SK-N-SH (cell line): ENCODE measurements at regions not wholly inside any gene's neighbourhood (a gene's known extent, or its start where the extent isn't known, plus 50 kb on each side); places are given as distances from the start of the nearest gene placed in this dataset.

Experiments used
- CTCF ChIA-PET: fragments of 300-600, 350-600 bp; formaldehyde crosslinking; extraction: SDS; loops from one replicate; lab custom pipeline; 2021; lab: Yijun Ruan, JAX
- POLR2A ChIA-PET: fragments of 350-600 bp; sonication (Branson Sonifier 250); formaldehyde crosslinking; extraction: SDS; loops from one replicate; lab custom pipeline; 2020; ENCODE audit warnings: antibody characterized with exemption, inconsistent platforms; lab: Yijun Ruan, JAX
- DNase-seq: peaks from one replicate; pipeline ENCODE4 v3.0.0; 2012
- H2AFZ ChIP-seq: fragments of 200-600 bp; sonication (generic); 2 replicates; pipeline ENCODE4 v1.8.1; 2016; ENCODE audit warnings: antibody characterized with exemption, mild to moderate bottlenecking, low read depth
- H3F3A ChIP-seq: fragments of 200-600 bp; sonication (generic); replicated peaks from 2 replicates; pipeline ENCODE3; 2016; ENCODE audit warnings: antibody characterized with exemption, mild to moderate bottlenecking; ENCODE audit not compliant: insufficient read depth
- H3K27ac ChIP-seq, 2 experiments: fragments of 200-500 bp in 1 of 2; fragments of 200-600 bp in 1 of 2; sonication (Bioruptor generic) in 1 of 2; sonication (generic), shearing (Covaris generic) in 1 of 2; 2 replicates each; pipeline versions ENCODE4 v1.5.1 to v1.6.1; 2014 to 2016; ENCODE audit warnings: low read depth in 2 of 2, inconsistent platforms in 1 of 2, low read length in 1 of 2, mild to moderate bottlenecking in 1 of 2, mixed read lengths in 1 of 2
- H3K27me3 ChIP-seq: fragments of 200-600 bp; sonication (generic), shearing (Covaris generic); 2 replicates; pipeline ENCODE4 v1.6.1; 2016; ENCODE audit warnings: mixed run types; ENCODE audit not compliant: insufficient read depth
- H3K36me3 ChIP-seq, 2 experiments: fragments of 200-500 bp in 1 of 2; fragments of 200-600 bp in 1 of 2; sonication (Bioruptor generic) in 1 of 2; sonication (generic) in 1 of 2; replicated peaks in 1 of 2; 2 replicates each; pipeline versions ENCODE3 to v1.5.1; 2014 to 2016; ENCODE audit warnings: low read length in 1 of 2, mild to moderate bottlenecking in 1 of 2; ENCODE audit not compliant: insufficient read depth in 2 of 2, control insufficient read depth in 1 of 2
- H3K4me1 ChIP-seq, 2 experiments: fragments of 200-500 bp in 1 of 2; fragments of 200-600 bp in 1 of 2; sonication (Bioruptor generic) in 1 of 2; sonication (generic), shearing (Covaris generic) in 1 of 2; 2 replicates each; pipeline versions ENCODE4 v1.5.1 to v1.6.1; 2014 to 2016; ENCODE audit warnings: low read depth in 1 of 2, low read length in 1 of 2, mixed run types in 1 of 2; ENCODE audit not compliant: insufficient read depth in 2 of 2, control insufficient read depth in 1 of 2
- H3K4me2 ChIP-seq: fragments of 200-600 bp; sonication (generic), shearing (Covaris generic); 2 replicates; pipeline ENCODE4 v1.6.1; 2017; ENCODE audit warnings: mixed run types
- H3K4me3 ChIP-seq, 2 experiments: fragments of 200-500 bp in 1 of 2; fragments of 200-600 bp in 1 of 2; sonication (Bioruptor generic) in 1 of 2; sonication (generic), shearing (Covaris generic) in 1 of 2; 2 replicates each; pipeline versions ENCODE4 v1.5.1 to v1.8.1; 2014 to 2016; ENCODE audit warnings: low read depth in 2 of 2, inconsistent platforms in 1 of 2, low read length in 1 of 2, mild to moderate bottlenecking in 1 of 2, mixed read lengths in 1 of 2, moderate library complexity in 1 of 2
- H3K79me2 ChIP-seq: fragments of 200-600 bp; sonication (generic); 2 replicates; pipeline ENCODE4 v1.8.1; 2017; ENCODE audit warnings: mild to moderate bottlenecking; ENCODE audit not compliant: insufficient read depth
- H3K9ac ChIP-seq: fragments of 200-600 bp; sonication (generic); 2 replicates; pipeline ENCODE4 v1.6.1; 2017; ENCODE audit warnings: mixed run types
- H3K9me2 ChIP-seq: fragments of 200-600 bp; sonication (generic); 2 replicates; pipeline ENCODE4 v1.6.1; 2017; ENCODE audit warnings: mixed run types
- H3K9me3 ChIP-seq: fragments of 200-600 bp; sonication (generic); 2 replicates; pipeline ENCODE4 v1.6.1; 2017; ENCODE audit warnings: mixed run types, mild to moderate bottlenecking, moderate library complexity
- H4K20me1 ChIP-seq: fragments of 200-600 bp; sonication (generic); 2 replicates; pipeline ENCODE4 v1.6.1; 2017; ENCODE audit warnings: mild to moderate bottlenecking, mixed run types; ENCODE audit not compliant: insufficient read depth
- ELF1 ChIP-seq: IDR thresholded peaks from 2 replicates; pipeline ENCODE4 v1.4.0; 2012
- FOXJ3 ChIP-seq: sonication (generic); formaldehyde crosslinking; IDR thresholded peaks from 2 replicates; pipeline ENCODE4 v1.5.1; 2020; ENCODE audit warnings: mild to moderate bottlenecking, missing genetic modification reagents
- FOXM1 ChIP-seq: IDR thresholded peaks from 2 replicates; pipeline ENCODE4 v1.4.0; 2012; ENCODE audit warnings: low read depth, mild to moderate bottlenecking
- GATA2 ChIP-seq: sonication (generic); formaldehyde crosslinking; IDR thresholded peaks from 2 replicates; pipeline ENCODE4 v1.5.0; 2020; ENCODE audit warnings: mild to moderate bottlenecking, missing genetic modification reagents
- IRF3 ChIP-seq: fragments of 150-350 bp; IDR thresholded peaks from 2 replicates; pipeline ENCODE4 v1.6.1; 2016; ENCODE audit warnings: mild to moderate bottlenecking, low read depth, low read length
- JUND ChIP-seq: IDR thresholded peaks from 2 replicates; pipeline ENCODE4 v1.4.0; 2012
- MAX ChIP-seq: IDR thresholded peaks from 2 replicates; pipeline ENCODE4 v1.4.0; 2012; ENCODE audit warnings: low read depth
- MEF2A ChIP-seq: IDR thresholded peaks from 2 replicates; pipeline ENCODE4 v1.4.0; 2012; ENCODE audit warnings: low read depth, borderline replicate concordance
- MXI1 ChIP-seq: IDR thresholded peaks from 2 replicates; pipeline ENCODE4 v1.6.1; 2012; ENCODE audit warnings: mild to moderate bottlenecking, low read depth, low read length, improper control_type of control experiment
- NRF1 ChIP-seq: IDR thresholded peaks from 2 replicates; pipeline ENCODE4 v1.6.1; 2012; ENCODE audit warnings: low read depth, mild to moderate bottlenecking, low read length
- POLR2AphosphoS5 ChIP-seq: IDR thresholded peaks from 2 replicates; pipeline ENCODE4 v1.6.1; 2012; ENCODE audit warnings: low read depth, low read length
- RAD21 ChIP-seq: IDR thresholded peaks from 2 replicates; pipeline ENCODE4 v1.6.1; 2012; ENCODE audit warnings: mild to moderate bottlenecking, low read length
- RXRA ChIP-seq: IDR thresholded peaks from 2 replicates; pipeline ENCODE4 v1.4.0; 2012; ENCODE audit warnings: low read depth, mild to moderate bottlenecking, borderline replicate concordance
- TCF12 ChIP-seq: IDR thresholded peaks from 2 replicates; pipeline ENCODE4 v1.4.0; 2012
- ZBTB33 ChIP-seq: IDR thresholded peaks from 2 replicates; pipeline ENCODE4 v1.4.0; 2012; ENCODE audit warnings: low read depth, borderline replicate concordance
- WGBS: methylation state at CpG from one replicate; pipeline ENCODE4 v1.1.6; 2017; ENCODE audit warnings: low lambda C conversion rate; 5-methylcytosine and 5-hydroxymethylcytosine counted together
- TF ChIP-seq, protein P1 (sequence below): IDR thresholded peaks from 2 replicates; pipeline ENCODE4 v1.6.1; 2012; ENCODE audit warnings: mild to moderate bottlenecking, low read depth, low read length, moderate library complexity
- TF ChIP-seq, protein P2 (sequence below): fragments of 150-350 bp; IDR thresholded peaks from 2 replicates; pipeline ENCODE4 v1.6.1; 2017; ENCODE audit warnings: antibody characterized with exemption, low read length, low read depth, borderline replicate concordance
- TF ChIP-seq, protein P3 (sequence below): fragments of 200-600 bp; sonication (generic); IDR thresholded peaks from 2 replicates; pipeline ENCODE4 v1.6.1; 2017; ENCODE audit warnings: antibody characterized with exemption, mild to moderate bottlenecking, moderate library complexity

- no peaks in the 10 kb centered on the region for H3K36me3 ChIP-seq
- H3K4me2 ChIP-seq: no peak overlapping the region
- H4K20me1 ChIP-seq: no peaks in the 10 kb centered on the region
- WGBS: 20% methylated on average over 3 of the region's 3 CpGs
- no peak overlapping the region for H3K4me3 ChIP-seq
- no peaks in the 10 kb centered on the region; the same call in 1 of the 2 replicates for H3K9me3 ChIP-seq
- no peaks in the 10 kb centered on the region for H3K4me1 ChIP-seq
- no peaks in the 10 kb centered on the region for H3F3A ChIP-seq
- H2AFZ ChIP-seq: no peak overlapping the region
- ChIA-PET CTCF (no interaction called here), POLR2A (no interaction called here)
- DNase-seq: no peak
- no peaks in the 10 kb centered on the region for H3K9me2 ChIP-seq
- TF ChIP-seq NRF1: no peak
- no peak for TF ChIP-seq JUND
- TF ChIP-seq RXRA: no peak
- TF ChIP-seq MEF2A: no peak
- TF ChIP-seq IRF3: no peak
- no peak for TF ChIP-seq ELF1
- TF ChIP-seq, protein P1, sequence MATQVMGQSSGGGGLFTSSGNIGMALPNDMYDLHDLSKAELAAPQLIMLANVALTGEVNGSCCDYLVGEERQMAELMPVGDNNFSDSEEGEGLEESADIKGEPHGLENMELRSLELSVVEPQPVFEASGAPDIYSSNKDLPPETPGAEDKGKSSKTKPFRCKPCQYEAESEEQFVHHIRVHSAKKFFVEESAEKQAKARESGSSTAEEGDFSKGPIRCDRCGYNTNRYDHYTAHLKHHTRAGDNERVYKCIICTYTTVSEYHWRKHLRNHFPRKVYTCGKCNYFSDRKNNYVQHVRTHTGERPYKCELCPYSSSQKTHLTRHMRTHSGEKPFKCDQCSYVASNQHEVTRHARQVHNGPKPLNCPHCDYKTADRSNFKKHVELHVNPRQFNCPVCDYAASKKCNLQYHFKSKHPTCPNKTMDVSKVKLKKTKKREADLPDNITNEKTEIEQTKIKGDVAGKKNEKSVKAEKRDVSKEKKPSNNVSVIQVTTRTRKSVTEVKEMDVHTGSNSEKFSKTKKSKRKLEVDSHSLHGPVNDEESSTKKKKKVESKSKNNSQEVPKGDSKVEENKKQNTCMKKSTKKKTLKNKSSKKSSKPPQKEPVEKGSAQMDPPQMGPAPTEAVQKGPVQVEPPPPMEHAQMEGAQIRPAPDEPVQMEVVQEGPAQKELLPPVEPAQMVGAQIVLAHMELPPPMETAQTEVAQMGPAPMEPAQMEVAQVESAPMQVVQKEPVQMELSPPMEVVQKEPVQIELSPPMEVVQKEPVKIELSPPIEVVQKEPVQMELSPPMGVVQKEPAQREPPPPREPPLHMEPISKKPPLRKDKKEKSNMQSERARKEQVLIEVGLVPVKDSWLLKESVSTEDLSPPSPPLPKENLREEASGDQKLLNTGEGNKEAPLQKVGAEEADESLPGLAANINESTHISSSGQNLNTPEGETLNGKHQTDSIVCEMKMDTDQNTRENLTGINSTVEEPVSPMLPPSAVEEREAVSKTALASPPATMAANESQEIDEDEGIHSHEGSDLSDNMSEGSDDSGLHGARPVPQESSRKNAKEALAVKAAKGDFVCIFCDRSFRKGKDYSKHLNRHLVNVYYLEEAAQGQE: no peak
- no peak for TF ChIP-seq POLR2AphosphoS5
- H3K27ac ChIP-seq: no peak overlapping the region
- H3K27me3 ChIP-seq: no peaks in the 10 kb centered on the region
- no peak overlapping the region for H3K9ac ChIP-seq
- H3K79me2 ChIP-seq: no peaks in the 10 kb centered on the region
These were observed 1590.4 kb downstream of the SLITRK1 start for GRCh38 chr13:82291852-82292251.

- Histone ChIP-seq H3K4me3 (no peak overlapping the region), H3F3A (no peaks in the 10 kb centered on the region), H4K20me1 (no peaks in the 10 kb centered on the region), H3K36me3 (no peaks in the 10 kb centered on the region), H3K4me1 (no peaks in the 10 kb centered on the region), H3K9ac (no peak overlapping the region), H3K9me2 (no peaks in the 10 kb centered on the region), H3K4me2 (no peak overlapping the region), H3K27me3 (no peaks in the 10 kb centered on the region), H3K27ac (no peak overlapping the region), H3K79me2 (no peaks in the 10 kb centered on the region), H2AFZ (no peak overlapping the region), H3K9me3 (no peaks in the 10 kb centered on the region)
- ChIA-PET POLR2A (no interaction called here), CTCF (interaction anchor here (0.5 kb wide), 1 partner anchor 262 kb away, joined by 3 read pairs; no protein-coding TSS in a partner anchor)
- WGBS: 38% methylated on average over 4 of the region's 6 CpGs
- no peak for DNase-seq
- no peak for TF ChIP-seq MEF2A
- TF ChIP-seq GATA2: no peak
- TF ChIP-seq, protein P2, sequence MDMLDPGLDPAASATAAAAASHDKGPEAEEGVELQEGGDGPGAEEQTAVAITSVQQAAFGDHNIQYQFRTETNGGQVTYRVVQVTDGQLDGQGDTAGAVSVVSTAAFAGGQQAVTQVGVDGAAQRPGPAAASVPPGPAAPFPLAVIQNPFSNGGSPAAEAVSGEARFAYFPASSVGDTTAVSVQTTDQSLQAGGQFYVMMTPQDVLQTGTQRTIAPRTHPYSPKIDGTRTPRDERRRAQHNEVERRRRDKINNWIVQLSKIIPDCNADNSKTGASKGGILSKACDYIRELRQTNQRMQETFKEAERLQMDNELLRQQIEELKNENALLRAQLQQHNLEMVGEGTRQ: no peak
- TF ChIP-seq RXRA: no peak
- no peak for TF ChIP-seq ZBTB33
- no peak for TF ChIP-seq FOXJ3 (CRISPR knock-in tag)
- no peak for TF ChIP-seq RAD21
- TF ChIP-seq MAX: no peak
- TF ChIP-seq, protein P3, sequence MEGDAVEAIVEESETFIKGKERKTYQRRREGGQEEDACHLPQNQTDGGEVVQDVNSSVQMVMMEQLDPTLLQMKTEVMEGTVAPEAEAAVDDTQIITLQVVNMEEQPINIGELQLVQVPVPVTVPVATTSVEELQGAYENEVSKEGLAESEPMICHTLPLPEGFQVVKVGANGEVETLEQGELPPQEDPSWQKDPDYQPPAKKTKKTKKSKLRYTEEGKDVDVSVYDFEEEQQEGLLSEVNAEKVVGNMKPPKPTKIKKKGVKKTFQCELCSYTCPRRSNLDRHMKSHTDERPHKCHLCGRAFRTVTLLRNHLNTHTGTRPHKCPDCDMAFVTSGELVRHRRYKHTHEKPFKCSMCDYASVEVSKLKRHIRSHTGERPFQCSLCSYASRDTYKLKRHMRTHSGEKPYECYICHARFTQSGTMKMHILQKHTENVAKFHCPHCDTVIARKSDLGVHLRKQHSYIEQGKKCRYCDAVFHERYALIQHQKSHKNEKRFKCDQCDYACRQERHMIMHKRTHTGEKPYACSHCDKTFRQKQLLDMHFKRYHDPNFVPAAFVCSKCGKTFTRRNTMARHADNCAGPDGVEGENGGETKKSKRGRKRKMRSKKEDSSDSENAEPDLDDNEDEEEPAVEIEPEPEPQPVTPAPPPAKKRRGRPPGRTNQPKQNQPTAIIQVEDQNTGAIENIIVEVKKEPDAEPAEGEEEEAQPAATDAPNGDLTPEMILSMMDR: no peak
- no peak for TF ChIP-seq MXI1
- TF ChIP-seq IRF3: no peak
- TF ChIP-seq FOXM1: no peak
- TF ChIP-seq JUND: no peak
- TF ChIP-seq TCF12: no peak
These were observed 1606.6 kb downstream of the SLITRK1 start for GRCh38 chr13:82275644-82276043.
